Tibial nerve (tissue), 3 donors: ENCODE measurements at regions not wholly inside any gene's neighbourhood (a gene's known extent, or its start where the extent isn't known, plus 50 kb on each side); places are given as distances from the start of the nearest gene placed in this dataset.

Source experiments
- CTCF ChIP-seq, 5 experiments: fragments of 200-600 bp in 3 of 5; fragments of 450-650 bp in 2 of 5; sonication (generic) in 3 of 5; IDR thresholded peaks; one replicate each; pipeline ENCODE4 v1.5.1; 2016 to 2019; ENCODE audit warnings: antibody characterized with exemption in 5 of 5, mild to moderate bottlenecking in 3 of 5, moderate library complexity in 2 of 5
- POLR2A ChIP-seq, 2 donors: fragments of 450-650 bp; IDR thresholded peaks; one replicate each; pipeline ENCODE4 v1.6.1; 2017; ENCODE audit warnings: antibody characterized with exemption in 2 of 2, mild to moderate bottlenecking in 2 of 2, moderate library complexity in 2 of 2

GRCh38 chr1:90526954-90527353, 190.1 kb downstream of the BARHL2 start:
- TF ChIP-seq CTCF (IDR thresholded peaks at IDR 0.05) = no peak
- no peak for TF ChIP-seq POLR2A (IDR thresholded peaks at IDR 0.05)
